PC-3 (cell line): ENCODE measurements at regions not wholly inside any gene's neighbourhood (a gene's known extent, or its start where the extent isn't known, plus 50 kb on each side); places are given as distances from the start of the nearest gene placed in this dataset.

Experiments
- ATAC-seq: fragments of 200-7000 bp; cut with Tn5 transposase; 2 replicates; pipeline ENCODE4 v1.9.1; 2020; ENCODE audit warnings: mild to moderate bottlenecking, moderate library complexity
- BruUV-seq: library from RNA; stranded (reverse); fragments of 400-500 nt; replicated peaks from 2 replicates; lab custom pipeline; 2021; lab: Mats Ljungman, UMichigan
- CTCF ChIA-PET: fragments of 300-600 bp; sonication (Branson Sonifier 250); formaldehyde crosslinking; loops from one replicate; lab custom pipeline; 2022; ENCODE audit warnings: antibody characterized with exemption; lab: Charles Lee
- POLR2A ChIA-PET: fragments of 300-600 bp; sonication (Branson Sonifier 250); formaldehyde crosslinking; loops from one replicate; lab custom pipeline; 2022; ENCODE audit warnings: antibody characterized with exemption; ENCODE audit not compliant: unreplicated experiment; lab: Charles Lee
- DNase-seq: peaks from one replicate; pipeline ENCODE4 v3.0.0-alpha.2; 2015
- H2AFZ ChIP-seq: fragments of 300-600 bp; sonication (generic); 2 replicates; pipeline ENCODE4 v1.6.0; 2016; ENCODE audit warnings: antibody characterized with exemption, low read length
- H3F3A ChIP-seq: fragments of 300-600 bp; sonication (generic); one replicate; pipeline ENCODE4 v1.6.0; 2017; ENCODE audit warnings: antibody characterized with exemption, low read length, control low read depth, mild to moderate bottlenecking; ENCODE audit not compliant: unreplicated experiment
- H3K27ac ChIP-seq: fragments of 300-600 bp; sonication (generic); 2 replicates; pipeline ENCODE4 v1.5.1; 2016; ENCODE audit warnings: mild to moderate bottlenecking, low read length
- H3K27me3 ChIP-seq: fragments of 300-600 bp; sonication (generic); 2 replicates; pipeline ENCODE4 v1.6.1; 2016; ENCODE audit warnings: low read length, mixed read lengths
- H3K36me3 ChIP-seq: fragments of 300-600 bp; sonication (generic); 2 replicates; pipeline ENCODE4 v1.6.1; 2016; ENCODE audit warnings: low read depth, mixed run types, low read length, mixed read lengths
- H3K4me1 ChIP-seq: fragments of 300-600 bp; sonication (generic); 2 replicates; pipeline ENCODE4 v1.5.1; 2016; ENCODE audit warnings: low read length; ENCODE audit not compliant: insufficient read depth
- H3K4me2 ChIP-seq: fragments of 300-600 bp; sonication (generic); 2 replicates; pipeline ENCODE4 v1.6.0; 2016; ENCODE audit warnings: low read length
- H3K4me3 ChIP-seq: fragments of 300-600 bp; sonication (generic); 2 replicates; pipeline ENCODE4 v1.5.1; 2016; ENCODE audit warnings: mild to moderate bottlenecking, low read length, mixed read lengths
- H3K79me2 ChIP-seq: fragments of 300-600 bp; sonication (generic); 2 replicates; pipeline ENCODE4 v1.6.1; 2017; ENCODE audit warnings: low read length, mixed read lengths
- H3K9ac ChIP-seq: fragments of 300-600 bp; sonication (generic); 2 replicates; pipeline ENCODE4 v1.6.0; 2016; ENCODE audit warnings: mild to moderate bottlenecking, low read length
- H3K9me2 ChIP-seq: fragments of 300-600 bp; sonication (generic); replicated peaks from 2 replicates; pipeline ENCODE4 v1.6.1; 2016; ENCODE audit warnings: mixed run types, low read length, mixed read lengths
- H3K9me3 ChIP-seq: fragments of 300-600 bp; sonication (generic); 2 replicates; pipeline ENCODE4 v1.6.1; 2016; ENCODE audit warnings: low read length, mixed read lengths
- H4K20me1 ChIP-seq: fragments of 300-600 bp; sonication (generic); 2 replicates; pipeline ENCODE4 v1.6.1; 2016; ENCODE audit warnings: low read length, mixed read lengths
- EZH2 ChIP-seq: fragments of 300-600 bp; sonication (generic); IDR thresholded peaks from one replicate; pipeline ENCODE4 v1.6.1; 2017; ENCODE audit warnings: antibody characterized with exemption, mild to moderate bottlenecking, low read length; ENCODE audit not compliant: unreplicated experiment
- EZH2phosphoT487 ChIP-seq: fragments of 300-600 bp; sonication (generic); IDR thresholded peaks from 2 replicates; pipeline ENCODE4 v1.6.1; 2018; ENCODE audit warnings: mild to moderate bottlenecking, antibody characterized with exemption, low read length, borderline replicate concordance
- intact Hi-C: fragments of 100-400 bp; cut with micrococcal nuclease; formaldehyde crosslinking; loops from 2 replicates; pipeline ENCODE4 v1.9.0; 2023
- TF ChIP-seq, protein P1 (sequence below): fragments of 300-600 bp; sonication (generic); conservative IDR thresholded peaks from 2 replicates; pipeline ENCODE4 v1.5.1; 2017; ENCODE audit warnings: antibody characterized with exemption, low read depth, mild to moderate bottlenecking, low read length

DNA sequence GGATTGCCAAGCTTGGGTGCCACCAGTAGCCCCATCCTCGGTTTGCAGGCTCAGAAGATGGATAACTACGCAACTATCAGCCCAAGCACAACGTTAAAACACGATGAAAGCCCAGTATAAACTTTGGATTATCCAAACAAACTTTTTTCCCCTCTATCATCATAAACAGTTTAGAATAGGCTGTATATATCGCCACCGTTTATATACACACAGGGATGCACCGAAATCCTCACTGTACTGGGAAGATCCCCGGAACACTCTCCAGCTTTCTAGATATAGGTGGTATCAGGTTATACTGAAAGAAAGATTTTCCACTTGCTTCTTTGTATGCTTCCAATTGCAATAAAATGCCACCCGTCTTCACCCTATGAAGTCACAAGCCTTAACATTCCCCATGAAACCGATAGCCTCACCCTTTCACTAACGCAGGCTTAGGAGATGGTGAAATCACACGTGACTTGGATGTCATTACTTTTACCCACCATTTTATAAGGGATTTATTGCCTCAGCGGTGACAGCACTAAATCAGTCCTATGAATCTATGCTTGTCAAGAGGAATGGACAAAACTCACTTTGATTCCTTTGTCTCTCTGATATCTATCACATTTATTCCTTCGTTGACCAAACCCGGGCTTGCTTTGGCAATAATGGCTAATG lies 207.6 kb upstream of the FOXN3 start:
- CTCF ChIA-PET = no interaction called here
- BruUV-seq = no TSS peak
- no peak for ATAC-seq
- no peaks in the 10 kb centered on the region for H4K20me1 ChIP-seq
- H3F3A ChIP-seq = no peaks in the 10 kb centered on the region
- H3K9me3 ChIP-seq = no peaks in the 10 kb centered on the region
- intact Hi-C loops = no loop called here
- no peaks in the 10 kb centered on the region for H3K79me2 ChIP-seq
- POLR2A ChIA-PET = no interaction called here
- H3K27ac ChIP-seq = no peak overlapping the region
- no peaks in the 10 kb centered on the region for H3K4me1 ChIP-seq
- H3K9me2 ChIP-seq = no peaks in the 10 kb centered on the region
- no peak overlapping the region for H3K4me2 ChIP-seq
- no peak for TF ChIP-seq EZH2phosphoT487
- TF ChIP-seq, protein P1, sequence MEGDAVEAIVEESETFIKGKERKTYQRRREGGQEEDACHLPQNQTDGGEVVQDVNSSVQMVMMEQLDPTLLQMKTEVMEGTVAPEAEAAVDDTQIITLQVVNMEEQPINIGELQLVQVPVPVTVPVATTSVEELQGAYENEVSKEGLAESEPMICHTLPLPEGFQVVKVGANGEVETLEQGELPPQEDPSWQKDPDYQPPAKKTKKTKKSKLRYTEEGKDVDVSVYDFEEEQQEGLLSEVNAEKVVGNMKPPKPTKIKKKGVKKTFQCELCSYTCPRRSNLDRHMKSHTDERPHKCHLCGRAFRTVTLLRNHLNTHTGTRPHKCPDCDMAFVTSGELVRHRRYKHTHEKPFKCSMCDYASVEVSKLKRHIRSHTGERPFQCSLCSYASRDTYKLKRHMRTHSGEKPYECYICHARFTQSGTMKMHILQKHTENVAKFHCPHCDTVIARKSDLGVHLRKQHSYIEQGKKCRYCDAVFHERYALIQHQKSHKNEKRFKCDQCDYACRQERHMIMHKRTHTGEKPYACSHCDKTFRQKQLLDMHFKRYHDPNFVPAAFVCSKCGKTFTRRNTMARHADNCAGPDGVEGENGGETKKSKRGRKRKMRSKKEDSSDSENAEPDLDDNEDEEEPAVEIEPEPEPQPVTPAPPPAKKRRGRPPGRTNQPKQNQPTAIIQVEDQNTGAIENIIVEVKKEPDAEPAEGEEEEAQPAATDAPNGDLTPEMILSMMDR = no peak
- no peak for TF ChIP-seq EZH2
- DNase-seq = no peak
- no peaks in the 10 kb centered on the region for H3K27me3 ChIP-seq
- H3K36me3 ChIP-seq = no peaks in the 10 kb centered on the region
- no peak overlapping the region for H2AFZ ChIP-seq
- no peak overlapping the region for H3K4me3 ChIP-seq
- H3K9ac ChIP-seq = no peak overlapping the region

DNA sequence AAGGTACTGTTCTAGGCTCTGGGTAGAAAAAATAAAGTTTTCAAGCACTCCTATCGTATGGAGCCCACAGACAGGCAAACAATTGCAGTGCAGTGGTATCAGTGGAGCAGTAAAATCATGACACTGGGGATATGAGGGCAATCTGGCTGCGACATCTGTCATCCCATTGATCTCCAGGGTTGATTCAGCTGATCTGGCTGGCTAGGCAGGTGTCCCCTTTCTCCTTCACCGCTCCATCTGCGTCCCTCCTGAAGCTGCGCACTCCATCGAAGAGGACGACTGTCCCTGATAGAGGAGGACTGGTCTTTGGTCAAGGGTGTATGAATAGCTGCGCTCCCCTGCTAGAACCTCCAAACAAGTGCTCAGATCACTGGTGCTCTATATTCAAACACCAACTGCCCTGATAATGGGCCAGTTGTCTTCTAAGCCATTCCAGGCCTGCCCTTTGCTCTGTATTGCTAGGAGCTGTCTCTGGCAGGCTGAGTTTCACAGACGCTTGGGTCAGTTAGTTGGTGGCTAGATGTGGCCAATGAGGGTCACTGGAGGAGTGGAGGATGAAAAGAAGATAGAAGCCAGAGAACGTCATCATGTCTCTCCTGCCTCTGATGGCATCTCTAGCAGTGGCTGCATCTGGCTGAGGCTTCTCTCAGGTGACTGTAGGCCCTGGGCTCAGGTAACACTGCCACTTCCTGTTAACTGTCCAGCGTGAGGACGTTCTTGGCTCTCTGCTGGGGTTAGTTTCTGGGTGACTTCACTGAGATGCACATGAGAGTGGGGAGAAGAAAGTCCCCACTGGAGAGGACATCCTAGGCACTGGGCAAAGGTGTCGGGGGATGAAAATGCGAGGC lies 205.0 kb upstream of the FOXN3 start:
- ATAC-seq = no peak
- no peak overlapping the region for H2AFZ ChIP-seq

More for the DNA sequence above, 205.0 kb upstream of the FOXN3 start:
- no peaks in the 10 kb centered on the region for H3K9me3 ChIP-seq
- ChIA-PET POLR2A (no interaction called here), CTCF (no interaction called here)
- H3K27ac ChIP-seq = no peak overlapping the region
- H3K4me1 ChIP-seq = 0 out of 2 replicates have a peak, but pooled peaks cover 4% of the 10 kb centered on the region
- H3K4me3 ChIP-seq = no peak overlapping the region
- no TSS peak for BruUV-seq
- no peaks in the 10 kb centered on the region for H3K27me3 ChIP-seq
- no peak overlapping the region for H3K9ac ChIP-seq
- H3K9me2 ChIP-seq = no peaks in the 10 kb centered on the region
- H3K36me3 ChIP-seq = no peaks in the 10 kb centered on the region
- H3F3A ChIP-seq = no peaks in the 10 kb centered on the region
- TF ChIP-seq, protein P1 = no peak
- TF ChIP-seq EZH2phosphoT487 (no peak), EZH2 (no peak)
- H3K79me2 ChIP-seq = no peaks in the 10 kb centered on the region
- DNase-seq = no peak
- intact Hi-C loops = no loop called here
- H4K20me1 ChIP-seq = no peaks in the 10 kb centered on the region
- H3K4me2 ChIP-seq = no peak overlapping the region
